ENCODE measurements at regions not wholly inside any gene's neighbourhood (a gene's known extent, or its start where the extent isn't known, plus 50 kb on each side); places are given as distances from the start of the nearest gene placed in this dataset.
"Not testable (repeated sequence)": the region's sequence is repeated elsewhere in the genome, so short reads cannot be mapped to it uniquely, and the experiment has no call there.

DNA sequence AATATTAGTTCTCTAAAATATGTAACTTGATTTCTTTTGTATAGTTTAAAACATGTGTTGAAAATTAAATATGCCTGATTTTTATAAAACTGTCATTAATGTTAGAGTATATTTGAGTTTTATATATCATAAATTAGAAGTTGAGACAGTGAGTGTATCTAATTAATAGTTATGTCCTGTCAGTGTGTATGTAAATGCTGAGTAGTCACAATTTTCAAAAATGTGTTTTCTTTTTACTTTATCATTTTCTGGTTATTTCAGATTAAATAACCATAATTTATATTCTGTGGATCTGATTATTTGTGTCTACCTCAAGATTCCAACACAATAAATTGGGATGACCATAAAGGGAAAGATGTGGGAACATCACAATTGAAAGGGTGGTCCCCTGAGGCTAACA is 82.7 kb upstream of the CXXC4 start:
- no peak for DNase-seq (ENCODE audit: extremely low spot score, unreplicated experiment)
- Mint-ChIP-seq H3K27ac (ENCODE audit: unreplicated experiment) (no peak overlapping the region), H3K9me3 (ENCODE audit: unreplicated experiment) (peaks cover 8% of the 10 kb centered on the region), H3K36me3 (ENCODE audit: unreplicated experiment) (no peaks in the 10 kb centered on the region), H3K27me3 (ENCODE audit: unreplicated experiment) (no peaks in the 10 kb centered on the region), H3K4me1 (ENCODE audit: unreplicated experiment) (no peaks in the 10 kb centered on the region), H3K4me3 (ENCODE audit: unreplicated experiment) (no peak overlapping the region)
- TF ChIP-seq, protein P1, sequence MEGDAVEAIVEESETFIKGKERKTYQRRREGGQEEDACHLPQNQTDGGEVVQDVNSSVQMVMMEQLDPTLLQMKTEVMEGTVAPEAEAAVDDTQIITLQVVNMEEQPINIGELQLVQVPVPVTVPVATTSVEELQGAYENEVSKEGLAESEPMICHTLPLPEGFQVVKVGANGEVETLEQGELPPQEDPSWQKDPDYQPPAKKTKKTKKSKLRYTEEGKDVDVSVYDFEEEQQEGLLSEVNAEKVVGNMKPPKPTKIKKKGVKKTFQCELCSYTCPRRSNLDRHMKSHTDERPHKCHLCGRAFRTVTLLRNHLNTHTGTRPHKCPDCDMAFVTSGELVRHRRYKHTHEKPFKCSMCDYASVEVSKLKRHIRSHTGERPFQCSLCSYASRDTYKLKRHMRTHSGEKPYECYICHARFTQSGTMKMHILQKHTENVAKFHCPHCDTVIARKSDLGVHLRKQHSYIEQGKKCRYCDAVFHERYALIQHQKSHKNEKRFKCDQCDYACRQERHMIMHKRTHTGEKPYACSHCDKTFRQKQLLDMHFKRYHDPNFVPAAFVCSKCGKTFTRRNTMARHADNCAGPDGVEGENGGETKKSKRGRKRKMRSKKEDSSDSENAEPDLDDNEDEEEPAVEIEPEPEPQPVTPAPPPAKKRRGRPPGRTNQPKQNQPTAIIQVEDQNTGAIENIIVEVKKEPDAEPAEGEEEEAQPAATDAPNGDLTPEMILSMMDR (IDR thresholded peaks at IDR 0.05): no peak

DNA sequence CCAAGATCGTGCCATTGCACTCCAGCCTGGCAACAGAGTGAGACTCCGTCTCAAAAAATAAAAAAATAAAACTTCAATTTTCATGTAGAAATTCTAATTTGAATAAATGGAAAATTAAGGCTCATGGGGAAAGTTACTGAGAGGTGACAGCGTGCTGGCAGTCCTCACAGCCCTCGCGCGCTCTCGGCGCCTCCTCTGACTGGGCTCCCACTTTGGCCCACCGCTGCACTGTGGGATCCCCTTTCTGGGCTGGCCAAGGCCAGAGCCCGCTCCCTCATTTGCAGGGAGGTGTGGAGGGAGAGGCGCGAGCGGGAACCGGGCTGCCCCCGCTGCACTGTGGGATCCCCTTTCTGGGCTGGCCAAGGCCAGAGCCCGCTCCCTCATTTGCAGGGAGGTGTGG is 86.8 kb upstream of the CXXC4 start:
- not testable (repeated sequence) for H3K4me1 Mint-ChIP-seq (ENCODE audit: unreplicated experiment); H3K4me3 Mint-ChIP-seq (ENCODE audit: unreplicated experiment); DNase-seq (ENCODE audit: extremely low spot score, unreplicated experiment); H3K27me3 Mint-ChIP-seq (ENCODE audit: unreplicated experiment); H3K27ac Mint-ChIP-seq (ENCODE audit: unreplicated experiment); H3K36me3 Mint-ChIP-seq (ENCODE audit: unreplicated experiment); H3K9me3 Mint-ChIP-seq (ENCODE audit: unreplicated experiment)

DNA sequence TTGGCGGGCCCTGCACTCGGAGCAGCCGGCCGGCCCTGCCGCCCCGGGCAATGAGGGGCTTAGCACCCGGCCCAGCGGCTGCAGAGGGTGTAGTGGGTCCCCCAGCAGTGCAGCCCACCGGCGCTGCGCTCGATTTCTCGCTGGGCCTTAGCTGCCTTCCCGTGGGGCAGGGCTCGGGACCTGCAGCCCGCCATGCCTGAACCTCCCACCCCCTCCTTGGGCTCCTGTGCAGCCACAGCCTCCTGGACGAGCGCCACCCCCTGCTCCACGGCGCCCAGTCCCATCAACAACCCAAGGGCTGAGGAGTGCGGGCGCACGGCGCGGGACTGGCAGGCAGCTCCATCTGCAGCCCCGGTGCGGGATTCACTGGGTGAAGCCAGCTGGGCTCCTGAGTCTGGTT is 87.4 kb upstream of the CXXC4 start:
- H3K27me3 Mint-ChIP-seq (ENCODE audit: unreplicated experiment); H3K27ac Mint-ChIP-seq (ENCODE audit: unreplicated experiment); H3K4me3 Mint-ChIP-seq (ENCODE audit: unreplicated experiment); H3K36me3 Mint-ChIP-seq (ENCODE audit: unreplicated experiment); H3K4me1 Mint-ChIP-seq (ENCODE audit: unreplicated experiment); DNase-seq (ENCODE audit: extremely low spot score, unreplicated experiment); H3K9me3 Mint-ChIP-seq (ENCODE audit: unreplicated experiment): not testable (repeated sequence)

GRCh38 chr4:104589264-104589868 is 94.7 kb upstream of the CXXC4 start:
- DNase-seq (ENCODE audit: extremely low spot score, unreplicated experiment): no peak
- H3K4me3 Mint-ChIP-seq (ENCODE audit: unreplicated experiment): no peak overlapping the region
- no peaks in the 10 kb centered on the region for H3K9me3 Mint-ChIP-seq (ENCODE audit: unreplicated experiment)
- TF ChIP-seq, protein P1 (IDR thresholded peaks at IDR 0.05): no peak
- no peaks in the 10 kb centered on the region for H3K27me3 Mint-ChIP-seq (ENCODE audit: unreplicated experiment)
- H3K4me1 Mint-ChIP-seq (ENCODE audit: unreplicated experiment): no peaks in the 10 kb centered on the region
- no peaks in the 10 kb centered on the region for H3K36me3 Mint-ChIP-seq (ENCODE audit: unreplicated experiment)
- no peak overlapping the region for H3K27ac Mint-ChIP-seq (ENCODE audit: unreplicated experiment)

- H3K27ac Mint-ChIP-seq (ENCODE audit: unreplicated experiment): no peak overlapping the region
- DNase-seq (ENCODE audit: extremely low spot score, unreplicated experiment): no peak
- H3K4me3 Mint-ChIP-seq (ENCODE audit: unreplicated experiment): no peak overlapping the region
These were observed 96.8 kb upstream of the CXXC4 start for GRCh38 chr4:104591510-104591911.

GRCh38 chr4:104592183-104592582 is 97.5 kb upstream of the CXXC4 start:
- Mint-ChIP-seq H3K4me1 (ENCODE audit: unreplicated experiment) (no peaks in the 10 kb centered on the region), H3K27me3 (ENCODE audit: unreplicated experiment) (no peaks in the 10 kb centered on the region), H3K36me3 (ENCODE audit: unreplicated experiment) (no peaks in the 10 kb centered on the region), H3K4me3 (ENCODE audit: unreplicated experiment) (no peak overlapping the region), H3K27ac (ENCODE audit: unreplicated experiment) (no peak overlapping the region), H3K9me3 (ENCODE audit: unreplicated experiment) (no peaks in the 10 kb centered on the region)
- no peak for DNase-seq (ENCODE audit: extremely low spot score, unreplicated experiment)
- TF ChIP-seq, protein P1 (IDR thresholded peaks at IDR 0.05): no peak

More at GRCh38 chr4:104591510-104591911, 96.8 kb upstream of the CXXC4 start:
- H3K4me1 Mint-ChIP-seq (ENCODE audit: unreplicated experiment): no peaks in the 10 kb centered on the region
- TF ChIP-seq, protein P1 (IDR thresholded peaks at IDR 0.05): no peak
- no peaks in the 10 kb centered on the region for H3K9me3 Mint-ChIP-seq (ENCODE audit: unreplicated experiment)
- no peaks in the 10 kb centered on the region for H3K27me3 Mint-ChIP-seq (ENCODE audit: unreplicated experiment)
- no peaks in the 10 kb centered on the region for H3K36me3 Mint-ChIP-seq (ENCODE audit: unreplicated experiment)
